ENCODE measurements at regions not wholly inside any gene's neighbourhood (a gene's known extent, or its start where the extent isn't known, plus 50 kb on each side); places are given as distances from the start of the nearest gene placed in this dataset.
A peak's percentile ranks its signal among the peaks of the same experiment; 100 is the strongest.
"Not testable (repeated sequence)": the region's sequence is repeated elsewhere in the genome, so short reads cannot be mapped to it uniquely, and the experiment has no call there.

GRCh38 chr7:131932271-131932670, 375.8 kb upstream of the PODXL start:
- DNase-seq: no peak

GRCh38 chr7:131931370-131931769, 374.9 kb upstream of the PODXL start:
- DNase-seq: peak; percentile 20

DNA sequence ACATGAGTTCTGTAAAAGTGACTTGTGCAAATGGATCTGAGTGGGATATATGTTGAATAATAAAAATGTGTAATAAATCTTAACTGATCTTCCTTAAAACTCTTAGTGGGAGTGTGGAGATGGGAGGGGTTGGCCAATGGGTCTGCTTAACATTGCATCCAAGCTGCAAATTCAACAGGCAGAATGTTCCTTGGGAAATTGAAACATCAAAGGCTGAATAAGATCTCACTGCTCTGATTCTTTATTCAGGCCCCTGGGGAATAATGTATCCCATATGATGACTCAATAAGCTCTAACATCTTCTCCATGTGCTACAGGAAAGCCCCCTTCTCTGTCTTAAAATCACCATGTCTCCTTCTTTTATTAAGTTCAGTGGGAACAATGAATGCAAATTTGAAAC, 373.2 kb upstream of the PODXL start:
- DNase-seq: no peak

DNA sequence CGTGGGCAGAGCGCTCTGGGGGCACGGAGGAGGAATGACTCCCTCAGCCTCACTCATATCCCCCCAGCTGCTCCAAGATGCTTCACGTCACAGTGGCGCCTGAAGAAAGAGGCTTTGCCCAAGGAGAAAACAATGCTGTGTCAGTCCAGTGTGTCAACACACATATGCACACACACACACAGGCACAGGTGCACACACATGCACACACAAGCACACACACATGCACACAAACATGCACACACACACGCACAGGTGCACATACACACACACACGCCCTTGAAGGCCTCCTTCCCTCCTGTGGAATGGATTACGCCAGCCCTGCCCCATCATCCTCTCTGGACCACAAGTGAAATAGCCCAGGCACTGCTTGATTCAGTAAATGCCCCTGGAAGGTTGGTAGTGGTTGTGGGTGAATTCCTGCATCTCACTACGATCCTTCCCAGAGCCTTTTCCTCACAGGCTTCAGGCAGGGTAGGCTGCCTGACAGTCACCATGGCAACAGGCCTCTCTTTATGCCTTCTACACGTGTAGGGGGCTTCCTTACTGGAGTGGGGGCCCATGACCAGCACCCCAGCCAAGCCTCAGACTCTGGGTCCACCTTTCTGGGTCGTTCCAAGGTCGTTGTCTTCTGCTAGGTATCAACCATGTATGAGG, 371.5 kb upstream of the PODXL start:
- DNase-seq: no peak

DNA sequence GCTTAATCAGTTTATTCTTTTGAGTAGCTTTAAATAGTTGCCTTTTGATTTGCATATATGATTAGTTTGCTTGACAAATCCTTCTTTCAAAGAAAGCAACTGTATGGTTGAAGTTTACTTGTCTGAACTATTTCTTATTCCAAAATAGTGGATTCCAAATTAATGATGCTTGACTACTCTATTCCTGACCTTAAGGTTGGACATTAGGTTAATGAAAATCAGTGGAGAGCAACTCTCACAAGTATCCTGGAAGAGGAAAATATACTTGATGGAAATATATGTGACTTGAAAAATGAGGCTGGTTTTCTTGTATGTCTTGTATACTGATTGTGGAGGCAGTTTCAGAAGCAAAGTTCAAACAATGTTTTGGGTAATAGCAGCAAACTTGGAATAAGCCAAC, 369.2 kb upstream of the PODXL start:
- no peak for DNase-seq

DNA sequence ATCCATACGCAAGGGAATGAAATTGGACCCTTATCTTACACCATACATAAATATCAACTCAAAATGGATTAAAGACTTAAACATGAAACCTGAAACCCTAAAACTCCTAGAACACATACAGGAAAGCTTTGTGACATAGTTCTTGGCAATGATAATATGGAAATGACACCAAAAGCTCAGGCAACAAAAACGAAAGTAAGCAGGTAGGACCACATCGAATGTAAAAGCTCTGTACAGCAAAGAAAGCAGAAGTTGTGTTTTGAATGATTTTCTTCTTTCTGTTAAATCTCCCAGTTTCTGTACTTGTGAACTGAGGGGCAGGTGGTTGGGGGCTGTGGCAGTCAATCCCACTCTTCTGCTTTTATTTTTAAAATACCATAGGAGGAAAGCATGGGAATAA, 368.4 kb upstream of the PODXL start:
- DNase-seq: no peak

DNA sequence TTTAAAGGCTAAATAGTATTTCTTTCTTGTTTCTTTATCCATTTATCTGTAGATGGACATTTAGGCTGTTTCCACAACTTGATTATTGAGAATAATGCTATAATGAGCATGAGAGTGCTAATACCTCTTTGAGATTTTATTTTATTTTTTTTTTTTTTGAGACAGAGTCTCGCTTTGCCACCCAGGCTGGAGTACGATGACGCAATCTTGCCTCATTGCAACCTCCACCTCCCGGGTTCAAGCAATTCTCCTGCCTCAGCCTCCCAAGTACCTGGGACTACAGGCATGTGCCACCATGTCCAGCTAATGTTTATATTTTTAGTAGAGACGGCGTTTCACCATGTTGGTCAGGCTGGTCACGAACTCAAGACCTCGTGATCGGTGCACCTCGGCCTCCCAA, 366.5 kb upstream of the PODXL start:
- not testable (repeated sequence) for DNase-seq

GRCh38 chr7:131921016-131921415, 364.6 kb upstream of the PODXL start:
- DNase-seq: no peak

DNA sequence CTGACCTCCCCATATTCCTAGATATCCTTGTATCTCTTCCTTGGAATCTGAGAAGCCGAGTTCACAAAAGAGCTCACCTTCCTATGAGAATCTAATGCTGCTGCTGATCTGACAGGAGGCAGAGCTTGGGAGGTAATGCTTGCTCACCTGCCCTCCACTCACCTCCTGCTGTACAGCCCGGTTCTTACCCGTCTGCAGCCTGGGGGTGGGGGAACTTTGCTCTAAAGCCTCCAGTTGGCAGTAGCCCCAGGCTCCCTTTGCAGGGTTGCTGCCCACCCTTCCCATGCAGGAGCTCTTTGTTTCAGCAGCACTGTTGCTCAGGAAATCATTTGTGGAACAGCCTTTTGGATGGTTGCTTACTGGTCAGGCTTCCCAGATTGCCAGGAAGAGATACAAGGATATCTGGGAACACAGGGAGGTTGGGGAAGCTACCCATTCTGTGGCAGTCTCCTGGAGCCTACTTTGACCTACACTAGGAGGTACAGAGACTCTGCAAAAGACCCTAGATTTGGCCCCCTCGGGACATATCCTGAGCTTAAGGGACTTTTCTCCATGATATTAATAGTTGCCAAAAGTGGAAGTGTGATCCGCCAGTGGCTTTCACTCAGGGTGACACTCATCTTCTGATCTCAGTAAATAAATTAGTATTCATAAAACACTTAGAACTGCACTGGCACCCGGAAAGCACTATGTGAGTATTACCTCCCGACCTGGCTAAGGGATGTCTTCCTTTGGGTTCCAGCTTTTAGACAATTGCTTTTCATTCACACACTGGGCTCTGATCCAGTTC, 363.7 kb upstream of the PODXL start:
- DNase-seq: peak; percentile 13

DNA sequence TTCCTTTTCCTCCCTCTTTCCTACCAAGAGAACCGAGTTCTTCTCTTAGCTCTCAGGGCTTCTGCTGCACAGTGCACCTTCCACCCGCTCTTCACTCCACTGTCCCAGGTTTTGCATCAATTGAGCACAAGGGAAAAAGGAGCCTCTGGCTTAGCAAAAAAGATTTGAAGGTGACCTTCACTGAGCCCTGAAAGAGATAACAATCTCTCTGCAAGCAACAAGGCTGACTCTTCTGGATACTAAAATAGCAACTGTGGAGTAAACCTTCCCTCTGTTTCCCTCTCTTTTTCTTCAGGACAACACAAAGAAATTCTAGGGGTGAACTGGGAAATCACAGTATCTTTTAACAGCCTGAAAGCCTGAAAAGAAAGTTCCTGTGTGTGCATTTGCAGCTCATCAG, 354.7 kb upstream of the PODXL start:
- DNase-seq: no peak

DNA sequence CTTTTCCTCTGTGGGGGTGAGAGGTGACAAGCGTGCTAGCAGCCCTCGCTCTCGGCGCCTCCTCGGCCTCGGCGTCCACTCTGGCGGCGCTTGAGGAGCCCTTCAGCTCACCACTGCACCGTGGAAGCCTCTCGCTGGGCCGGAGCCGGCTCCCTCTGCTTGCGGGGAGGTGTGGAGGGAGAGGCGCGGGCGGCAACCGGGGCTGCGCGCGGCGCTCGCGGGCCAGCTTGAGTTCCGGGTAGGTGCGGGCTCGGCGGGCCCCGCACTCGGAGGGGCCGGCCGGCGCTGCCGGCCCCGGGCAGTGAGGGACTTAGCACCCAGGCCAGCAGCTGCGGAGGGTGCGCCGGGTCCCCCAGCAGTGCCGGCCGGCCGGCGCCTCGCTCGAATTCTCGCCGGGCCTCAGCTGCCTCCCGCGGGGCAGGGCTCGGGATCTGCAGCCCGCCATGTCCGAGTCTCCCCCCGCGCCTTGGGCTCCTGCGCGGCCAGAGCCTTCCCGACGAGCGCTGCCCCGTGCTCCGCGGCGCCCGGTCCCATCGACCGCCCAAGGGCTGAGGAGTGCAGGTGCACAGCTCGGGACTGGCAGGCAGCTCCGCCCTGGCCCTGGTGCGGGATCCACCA, 352.8 kb upstream of the PODXL start:
- DNase-seq: peak; percentile 49

GRCh38 chr7:131908714-131909113, 352.3 kb upstream of the PODXL start:
- DNase-seq: no peak

GRCh38 chr7:131905471-131905973, 349.1 kb upstream of the PODXL start:
- DNase-seq: no peak

DNA sequence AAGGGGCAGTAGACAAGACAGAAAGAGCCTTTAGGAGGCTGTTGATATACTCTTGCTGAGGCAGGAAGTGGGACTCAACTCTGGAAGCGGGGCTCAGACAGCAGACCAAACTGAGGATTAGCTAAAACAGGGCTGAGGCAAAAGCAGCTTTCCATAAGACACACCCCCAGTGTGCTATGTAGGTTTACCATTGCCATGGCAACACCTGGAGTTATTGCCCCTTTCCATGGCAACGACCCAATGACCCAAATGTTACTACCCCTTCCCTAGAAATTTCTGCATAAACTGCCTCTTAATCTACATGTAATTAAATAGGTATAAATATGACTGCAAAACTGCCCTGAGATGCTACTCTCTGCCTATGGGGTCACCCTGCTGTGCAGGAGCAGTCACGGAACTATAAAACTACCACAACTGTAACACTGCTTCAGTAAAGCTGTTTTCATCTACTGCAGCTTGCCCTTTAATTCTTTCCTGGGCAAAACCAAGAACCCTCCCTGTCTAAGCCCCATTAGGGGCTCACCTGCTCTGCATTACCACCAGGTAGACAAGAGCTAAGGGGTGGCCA, 348.4 kb upstream of the PODXL start:
- no peak for DNase-seq

GRCh38 chr7:131903315-131903714, 346.9 kb upstream of the PODXL start:
- DNase-seq: no peak

GRCh38 chr7:131900785-131901287, 344.4 kb upstream of the PODXL start:
- DNase-seq: no peak

DNA sequence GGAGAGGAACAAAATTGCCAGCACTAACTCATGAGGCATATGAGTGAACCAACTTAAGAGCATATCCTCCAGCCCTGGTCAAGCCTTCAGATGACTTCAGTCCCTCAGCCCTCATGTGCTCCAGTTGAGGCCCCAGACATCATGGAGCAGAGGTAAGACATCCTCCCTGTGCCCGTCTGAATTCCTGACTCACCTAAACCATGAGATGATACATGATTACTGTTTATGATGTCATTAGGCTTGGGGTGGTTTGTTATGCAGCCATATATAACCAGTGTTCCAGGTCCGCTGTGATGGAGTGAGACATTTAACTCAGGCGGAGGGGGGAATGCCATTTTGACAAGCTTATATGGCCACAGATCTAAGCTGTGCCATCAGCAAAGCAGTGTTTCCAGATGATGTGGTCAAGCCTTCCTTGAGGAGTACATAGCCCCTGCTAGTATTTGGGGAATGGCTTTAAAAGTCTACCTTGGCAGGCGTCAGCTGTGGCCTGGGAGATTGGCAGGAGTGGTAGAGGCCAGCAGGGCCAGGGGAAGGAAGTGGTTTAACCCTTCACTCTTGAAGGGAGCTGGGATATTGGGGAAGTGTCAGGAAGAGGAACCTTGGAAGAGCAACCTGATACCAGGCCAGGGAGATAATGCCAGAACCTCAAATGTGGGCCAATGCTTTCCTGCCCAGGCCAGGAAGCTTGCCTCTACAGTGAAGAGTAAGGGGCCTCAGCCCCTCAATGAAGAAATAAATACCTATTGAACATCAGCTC, 343.0 kb upstream of the PODXL start:
- no peak for DNase-seq

GRCh38 chr7:131898418-131898817, 342.0 kb upstream of the PODXL start:
- no peak for DNase-seq

- no peak for DNase-seq
These were observed 341.4 kb upstream of the PODXL start for GRCh38 chr7:131897790-131898165.

- DNase-seq: no peak
These were observed 340.8 kb upstream of the PODXL start for GRCh38 chr7:131897016-131897789.

GRCh38 chr7:131896165-131896863, 339.9 kb upstream of the PODXL start:
- DNase-seq: no peak
